SK-N-DZ (cell line): ENCODE measurements at regions not wholly inside any gene's neighbourhood (a gene's known extent, or its start where the extent isn't known, plus 50 kb on each side); places are given as distances from the start of the nearest gene placed in this dataset.
A peak's percentile ranks its signal among the peaks of the same experiment; 100 is the strongest.

Source experiments
- DNase-seq: peaks from one replicate; pipeline ENCODE4 v3.0.0-alpha.2; 2015; ENCODE audit warnings: low spot score

DNA sequence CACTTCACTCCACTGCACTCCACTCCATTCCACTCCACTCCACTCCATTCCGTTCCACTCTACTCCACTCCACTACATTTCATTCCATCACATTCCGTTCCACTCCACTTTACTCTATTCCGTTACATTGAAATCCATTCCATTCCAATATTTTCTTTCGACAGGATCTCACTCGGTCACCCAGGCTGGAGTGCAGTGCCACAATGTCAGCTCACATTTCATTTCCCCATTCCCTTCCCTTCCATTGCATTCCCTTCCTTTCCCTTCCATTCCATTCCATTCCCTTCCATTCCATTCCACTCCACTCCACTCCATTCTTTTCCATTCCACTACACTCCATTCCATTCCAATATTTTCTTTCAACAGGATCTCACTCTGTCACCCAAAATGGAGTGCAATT lies 1407.6 kb upstream of the USP9Y start:
- DNase-seq: no peak

- DNase-seq: peak; percentile 18
Observed at GRCh38 chrY:11334151-11334550, 1366.9 kb upstream of the USP9Y start.
